Activated naive CD8-positive, alpha-beta T cell treated with anti-CD3 and anti-CD28 coated beads for 36 hours (primary cell): ENCODE measurements at regions not wholly inside any gene's neighbourhood (a gene's known extent, or its start where the extent isn't known, plus 50 kb on each side); places are given as distances from the start of the nearest gene placed in this dataset.

Experiments
- DNase-seq: peaks from one replicate; pipeline ENCODE4 v3.0.0; 2021
- H3K27ac Mint-ChIP-seq: one replicate; pipeline ENCODE4 v1.8.0; 2022; ENCODE audit warnings: mild to moderate bottlenecking, moderate library complexity, mixed read lengths
- H3K27me3 Mint-ChIP-seq: one replicate; pipeline ENCODE4 v1.8.0; 2022; ENCODE audit warnings: mild to moderate bottlenecking, mixed read lengths
- H3K36me3 Mint-ChIP-seq: one replicate; pipeline ENCODE4 v1.8.0; 2021; ENCODE audit warnings: mild to moderate bottlenecking, mixed read lengths
- H3K4me1 Mint-ChIP-seq: one replicate; pipeline ENCODE4 v1.8.0; 2021; ENCODE audit warnings: mixed read lengths
- H3K4me3 Mint-ChIP-seq: one replicate; pipeline ENCODE4 v1.8.0; 2022; ENCODE audit warnings: mild to moderate bottlenecking, moderate library complexity, mixed read lengths
- H3K9me3 Mint-ChIP-seq: one replicate; pipeline ENCODE4 v1.8.0; 2022; ENCODE audit warnings: mixed read lengths

DNA sequence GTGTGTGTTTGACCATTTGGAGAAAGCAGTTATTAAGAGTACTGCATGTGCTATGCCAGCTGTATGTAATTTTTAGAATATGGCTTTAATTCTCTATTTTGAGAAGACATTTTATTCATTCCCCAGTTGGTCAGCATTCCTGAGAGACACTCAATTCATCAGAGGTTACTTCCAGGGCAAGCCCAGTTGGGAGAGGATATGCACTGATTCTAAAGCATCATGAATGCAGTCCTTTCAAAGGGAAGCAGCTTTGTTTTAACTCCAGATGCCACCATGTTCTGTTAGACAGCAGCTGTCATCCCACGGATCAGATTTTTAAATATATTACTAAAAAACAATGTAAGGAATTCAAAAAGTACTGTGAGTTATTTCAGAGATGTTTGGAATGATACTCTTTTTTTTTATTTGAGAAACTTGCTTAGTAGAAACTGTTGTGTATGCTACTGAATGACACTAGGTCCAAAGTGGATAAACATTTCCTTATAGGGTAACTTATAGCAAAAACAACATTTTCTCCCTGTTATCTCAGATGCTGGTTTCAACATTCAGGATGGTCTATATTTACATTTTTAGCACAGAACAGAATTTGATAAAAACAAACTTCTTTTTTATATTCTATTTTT is 149.5 kb upstream of the B3GALT2 start:
- H3K4me3 Mint-ChIP-seq, result no peak overlapping the region
- H3K9me3 Mint-ChIP-seq, result peaks cover 23% of the 10 kb centered on the region
- peaks cover 2% of the 10 kb centered on the region for H3K36me3 Mint-ChIP-seq
- no peaks in the 10 kb centered on the region for H3K27me3 Mint-ChIP-seq
- peaks cover 6% of the 10 kb centered on the region for H3K4me1 Mint-ChIP-seq
- H3K27ac Mint-ChIP-seq, result no peak overlapping the region
- DNase-seq, result no peak

DNA sequence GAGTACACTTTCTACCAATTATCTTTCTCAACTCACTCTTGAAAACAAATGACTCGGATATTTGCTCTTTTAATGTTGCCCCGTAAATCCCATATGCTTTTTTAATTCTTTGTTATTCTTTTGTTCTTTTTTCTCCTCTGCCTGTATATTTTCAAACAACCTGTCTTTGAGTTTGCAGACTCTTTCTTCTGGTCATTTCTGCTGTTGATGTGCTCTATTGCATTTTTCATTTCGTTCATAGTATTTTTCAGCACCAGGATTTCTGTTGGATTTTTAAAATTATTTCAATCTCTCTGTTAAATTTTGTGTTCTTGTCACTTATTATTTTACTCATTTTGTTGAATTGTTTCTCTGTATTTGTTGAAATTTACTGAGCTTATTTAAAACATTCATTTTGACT is 146.8 kb upstream of the B3GALT2 start:
- no peak overlapping the region for H3K4me3 Mint-ChIP-seq
- no peak overlapping the region for H3K27ac Mint-ChIP-seq
- H3K4me1 Mint-ChIP-seq, result peaks cover 3% of the 10 kb centered on the region
- peaks cover 6% of the 10 kb centered on the region for H3K36me3 Mint-ChIP-seq
- H3K9me3 Mint-ChIP-seq, result peaks cover 27% of the 10 kb centered on the region
- no peak for DNase-seq
- H3K27me3 Mint-ChIP-seq, result no peaks in the 10 kb centered on the region

DNA sequence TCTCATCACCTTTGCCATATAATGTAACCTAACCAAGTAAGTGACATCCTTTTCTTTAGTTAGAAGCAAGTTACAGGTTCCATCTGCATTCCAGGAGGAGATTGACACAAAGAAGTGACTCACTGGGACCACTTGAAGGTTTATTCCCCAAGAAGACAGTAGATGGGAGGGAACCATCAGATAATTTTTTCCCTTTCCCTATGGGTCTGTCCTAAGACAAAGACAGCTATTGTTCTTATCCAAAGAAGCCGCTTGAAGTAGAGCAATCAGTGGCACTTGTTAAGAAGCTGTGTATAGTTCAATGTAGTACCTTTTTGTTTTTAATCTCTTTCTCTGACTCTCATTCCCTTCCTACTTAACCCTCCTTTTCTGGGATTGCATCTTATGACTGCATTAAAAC is 139.9 kb upstream of the B3GALT2 start:
- Mint-ChIP-seq H3K27me3 (no peaks in the 10 kb centered on the region), H3K36me3 (peaks cover 10% of the 10 kb centered on the region), H3K27ac (no peak overlapping the region)

DNA sequence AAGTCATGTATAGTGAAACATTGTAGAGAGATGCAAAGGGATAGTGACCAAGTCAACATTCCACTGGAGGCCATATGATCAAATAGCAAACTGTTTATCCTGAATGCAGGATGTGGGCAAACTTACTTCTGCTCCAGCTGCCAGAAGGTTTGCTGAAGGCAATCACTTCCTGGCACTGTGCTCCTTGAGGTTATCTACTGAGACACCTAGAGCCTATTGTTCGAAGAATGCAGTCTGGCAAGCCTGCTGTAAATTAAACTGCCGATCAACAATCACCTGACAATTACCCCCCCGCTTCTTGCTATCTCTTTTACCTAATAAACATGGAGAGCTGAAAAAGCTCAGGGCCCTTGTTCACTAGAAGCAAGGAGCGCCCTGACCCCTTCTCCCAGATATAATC is 139.4 kb upstream of the B3GALT2 start:
- Mint-ChIP-seq H3K4me1 (no peaks in the 10 kb centered on the region), H3K9me3 (peaks cover 17% of the 10 kb centered on the region), H3K4me3 (no peak overlapping the region), H3K27ac (no peak overlapping the region), H3K27me3 (no peaks in the 10 kb centered on the region), H3K36me3 (peaks cover 10% of the 10 kb centered on the region)
- no peak for DNase-seq

More for the DNA sequence above, 139.9 kb upstream of the B3GALT2 start:
- no peak overlapping the region for H3K4me3 Mint-ChIP-seq
- H3K9me3 Mint-ChIP-seq, result peaks cover 17% of the 10 kb centered on the region
- H3K4me1 Mint-ChIP-seq, result no peaks in the 10 kb centered on the region
- DNase-seq, result no peak

DNA sequence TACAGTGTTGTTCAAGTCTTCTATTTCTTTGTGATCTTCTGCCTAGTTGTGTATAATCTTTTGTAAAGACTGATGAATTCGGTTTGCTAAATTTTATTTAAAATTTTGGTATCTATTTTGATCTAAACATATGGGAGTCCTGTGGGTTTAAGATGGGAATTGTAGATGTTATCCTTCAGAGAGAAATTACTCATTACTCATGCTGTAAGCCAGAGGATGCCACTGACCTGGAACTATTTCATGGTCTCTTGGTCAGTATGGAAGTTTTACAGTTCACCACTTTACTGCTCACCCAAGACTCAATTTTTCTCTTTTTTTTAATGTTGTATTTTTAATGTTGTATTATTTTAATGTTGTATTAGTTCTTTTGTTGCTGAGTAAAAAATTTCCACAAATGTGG is 138.6 kb upstream of the B3GALT2 start:
- no peaks in the 10 kb centered on the region for H3K27me3 Mint-ChIP-seq
- H3K4me3 Mint-ChIP-seq, result no peak overlapping the region
- peaks cover 10% of the 10 kb centered on the region for H3K36me3 Mint-ChIP-seq
- no peak overlapping the region for H3K27ac Mint-ChIP-seq
- peaks cover 17% of the 10 kb centered on the region for H3K9me3 Mint-ChIP-seq
- no peaks in the 10 kb centered on the region for H3K4me1 Mint-ChIP-seq
- no peak for DNase-seq

DNA sequence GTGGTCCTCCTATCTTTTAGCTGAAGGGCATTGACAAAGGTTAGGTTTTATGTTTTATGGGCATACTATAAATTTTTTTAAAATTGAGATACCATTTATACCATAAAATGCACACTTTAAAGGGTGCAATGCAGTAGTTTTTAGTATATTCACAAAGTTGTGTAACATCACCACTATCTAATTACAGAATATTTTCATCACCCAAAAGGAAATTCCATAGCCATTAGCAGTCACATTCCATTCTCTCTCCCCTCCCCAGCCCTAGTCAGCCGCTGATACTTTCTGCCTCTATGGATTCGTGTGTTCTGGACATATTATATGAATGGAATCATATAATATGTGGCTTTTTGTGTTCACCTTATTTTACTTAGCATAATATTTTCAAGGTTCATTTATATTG is 135.8 kb upstream of the B3GALT2 start:
- Mint-ChIP-seq H3K4me1 (no peaks in the 10 kb centered on the region), H3K27me3 (no peaks in the 10 kb centered on the region), H3K36me3 (peaks cover 5% of the 10 kb centered on the region), H3K9me3 (peaks cover 20% of the 10 kb centered on the region), H3K27ac (no peak overlapping the region), H3K4me3 (no peak overlapping the region)
- no peak for DNase-seq

DNA sequence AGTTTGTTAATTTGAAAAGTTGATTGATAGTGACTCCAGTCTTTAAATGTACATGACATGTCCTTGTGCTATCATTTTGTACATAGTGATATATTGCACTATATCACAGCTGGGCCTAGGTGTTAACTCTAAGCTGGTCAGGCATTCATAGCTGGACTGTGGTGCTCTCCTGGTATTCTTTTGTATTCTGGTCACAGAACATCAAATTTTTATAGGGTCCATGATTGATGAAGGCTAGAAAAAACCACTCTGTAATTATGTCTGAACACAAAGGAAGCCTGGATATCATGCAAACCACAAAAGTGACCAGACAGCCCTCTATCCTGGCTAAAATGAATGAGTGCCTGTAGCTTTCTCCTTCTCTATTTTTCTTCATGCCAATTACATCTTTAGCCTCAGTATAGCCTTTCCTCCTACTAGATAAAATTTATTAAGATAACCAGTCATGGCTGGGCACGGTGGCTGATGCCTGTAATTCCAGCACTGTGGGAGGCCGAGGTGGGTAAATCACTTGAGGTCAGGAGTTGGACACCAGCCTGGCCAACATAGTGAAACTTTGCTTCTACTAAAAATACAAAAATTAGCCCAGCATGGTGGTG is 134.9 kb upstream of the B3GALT2 start:
- Mint-ChIP-seq H3K27me3 (no peaks in the 10 kb centered on the region), H3K4me3 (no peak overlapping the region), H3K9me3 (peaks cover 20% of the 10 kb centered on the region), H3K4me1 (no peaks in the 10 kb centered on the region), H3K36me3 (peaks cover 5% of the 10 kb centered on the region), H3K27ac (no peak overlapping the region)
- DNase-seq, result no peak

DNA sequence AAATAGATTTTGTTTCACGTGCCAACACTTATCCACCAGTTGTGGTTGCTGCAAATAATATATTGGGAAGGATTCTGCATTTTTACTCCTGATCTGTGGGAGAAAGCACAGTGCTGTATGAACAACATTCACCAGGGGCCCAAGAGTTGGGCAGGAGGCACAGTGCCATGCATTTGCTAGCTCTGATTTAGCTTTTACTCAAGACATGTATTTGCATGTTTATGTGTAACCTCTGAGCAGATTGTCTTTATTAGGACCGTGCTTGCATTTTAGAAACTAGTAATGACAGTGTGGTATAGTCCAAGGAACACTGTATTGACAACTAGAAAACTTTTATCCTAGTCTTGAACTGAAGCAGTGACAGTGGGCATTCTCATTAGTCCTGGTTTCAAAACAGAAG is 133.9 kb upstream of the B3GALT2 start:
- DNase-seq, result no peak
- Mint-ChIP-seq H3K36me3 (no peaks in the 10 kb centered on the region), H3K4me3 (no peak overlapping the region), H3K27me3 (no peaks in the 10 kb centered on the region), H3K4me1 (no peaks in the 10 kb centered on the region), H3K9me3 (peaks cover 18% of the 10 kb centered on the region), H3K27ac (no peak overlapping the region)

DNA sequence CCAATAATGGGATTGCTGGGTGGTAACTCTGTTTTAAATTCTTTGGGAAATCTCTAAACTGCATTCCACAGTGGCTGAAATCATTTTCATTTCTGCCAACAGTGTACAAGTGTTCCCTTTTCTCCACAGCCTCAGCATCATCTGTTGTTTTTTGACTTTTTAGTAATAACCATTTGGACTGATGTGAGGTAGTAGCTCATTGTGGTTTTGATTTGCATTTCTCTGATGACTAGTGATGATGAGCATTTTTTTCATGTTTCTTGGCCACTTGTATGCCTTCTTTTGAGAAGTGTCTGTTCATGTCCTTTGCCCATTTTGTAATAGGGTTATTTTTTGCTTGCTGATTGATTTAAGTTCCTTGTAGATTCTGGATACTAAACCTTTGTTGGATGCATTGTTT is 131.9 kb upstream of the B3GALT2 start:
- H3K4me3 Mint-ChIP-seq, result no peak overlapping the region
- no peak for DNase-seq

DNA sequence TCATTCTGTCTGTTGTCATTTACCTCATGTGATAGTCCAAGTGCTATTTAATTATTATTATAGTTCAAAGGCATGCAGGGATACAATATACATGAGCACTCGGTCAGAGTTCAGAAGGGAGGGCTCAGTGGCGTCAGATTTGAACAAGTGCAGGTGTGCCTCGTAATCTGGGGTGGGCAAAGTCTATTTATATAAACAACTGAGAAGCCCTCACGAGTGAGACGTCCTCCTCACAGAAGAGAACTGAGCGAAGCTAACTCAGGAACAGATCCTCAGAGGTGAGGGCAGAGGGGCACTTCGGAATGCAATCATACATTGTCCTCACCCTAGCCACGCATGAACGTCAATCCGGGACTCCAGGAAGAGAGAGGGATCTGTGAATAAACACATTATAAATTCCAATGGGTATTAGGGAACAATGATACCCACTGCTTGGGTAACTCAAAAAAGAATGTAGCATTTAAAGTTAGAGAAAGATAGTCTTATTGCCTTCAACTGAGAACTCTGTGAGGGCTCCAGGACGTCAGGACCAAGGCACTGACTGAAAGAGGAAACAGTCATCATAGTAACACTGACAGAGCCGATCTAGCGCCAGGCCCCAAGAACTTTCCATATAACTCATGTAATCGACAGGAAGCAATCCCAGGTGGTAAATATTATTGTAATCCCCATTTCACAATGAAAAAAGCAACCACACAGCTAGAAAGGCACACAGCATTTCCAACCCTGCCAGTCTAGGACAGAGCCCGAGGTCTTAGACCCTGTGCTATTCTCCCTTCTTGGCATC is 127.1 kb upstream of the B3GALT2 start:
- Mint-ChIP-seq H3K27ac (no peak overlapping the region), H3K4me3 (no peak overlapping the region), H3K27me3 (no peaks in the 10 kb centered on the region), H3K9me3 (peaks cover 2% of the 10 kb centered on the region), H3K4me1 (peaks cover 10% of the 10 kb centered on the region), H3K36me3 (no peaks in the 10 kb centered on the region)
- no peak for DNase-seq

More for the DNA sequence above, 131.9 kb upstream of the B3GALT2 start:
- Mint-ChIP-seq H3K27ac (no peak overlapping the region), H3K36me3 (no peaks in the 10 kb centered on the region), H3K27me3 (no peaks in the 10 kb centered on the region), H3K4me1 (no peaks in the 10 kb centered on the region), H3K9me3 (peaks cover 12% of the 10 kb centered on the region)

DNA sequence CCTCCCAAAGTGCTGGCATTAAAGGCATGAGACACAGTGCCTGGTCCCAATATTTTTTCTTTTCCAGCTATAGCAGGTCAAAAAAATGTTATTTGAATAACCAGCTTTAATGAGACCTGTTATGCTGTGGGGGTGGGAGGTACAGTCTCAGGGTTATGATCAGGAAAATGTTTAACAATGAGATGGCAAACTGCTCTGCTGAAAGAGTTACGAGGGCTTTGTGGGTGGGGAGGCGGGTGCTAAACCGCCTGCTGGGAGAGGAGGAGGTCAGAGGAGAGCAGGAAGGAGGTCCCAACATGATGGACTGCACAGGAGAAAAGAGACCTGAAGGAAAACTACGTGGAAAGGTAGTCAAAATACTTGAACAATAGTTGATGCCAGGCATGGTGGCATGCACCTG is 126.0 kb upstream of the B3GALT2 start:
- DNase-seq, result no peak
- Mint-ChIP-seq H3K9me3 (no peaks in the 10 kb centered on the region), H3K4me1 (peaks cover 10% of the 10 kb centered on the region), H3K27me3 (no peaks in the 10 kb centered on the region), H3K4me3 (no peak overlapping the region), H3K27ac (no peak overlapping the region), H3K36me3 (no peaks in the 10 kb centered on the region)

DNA sequence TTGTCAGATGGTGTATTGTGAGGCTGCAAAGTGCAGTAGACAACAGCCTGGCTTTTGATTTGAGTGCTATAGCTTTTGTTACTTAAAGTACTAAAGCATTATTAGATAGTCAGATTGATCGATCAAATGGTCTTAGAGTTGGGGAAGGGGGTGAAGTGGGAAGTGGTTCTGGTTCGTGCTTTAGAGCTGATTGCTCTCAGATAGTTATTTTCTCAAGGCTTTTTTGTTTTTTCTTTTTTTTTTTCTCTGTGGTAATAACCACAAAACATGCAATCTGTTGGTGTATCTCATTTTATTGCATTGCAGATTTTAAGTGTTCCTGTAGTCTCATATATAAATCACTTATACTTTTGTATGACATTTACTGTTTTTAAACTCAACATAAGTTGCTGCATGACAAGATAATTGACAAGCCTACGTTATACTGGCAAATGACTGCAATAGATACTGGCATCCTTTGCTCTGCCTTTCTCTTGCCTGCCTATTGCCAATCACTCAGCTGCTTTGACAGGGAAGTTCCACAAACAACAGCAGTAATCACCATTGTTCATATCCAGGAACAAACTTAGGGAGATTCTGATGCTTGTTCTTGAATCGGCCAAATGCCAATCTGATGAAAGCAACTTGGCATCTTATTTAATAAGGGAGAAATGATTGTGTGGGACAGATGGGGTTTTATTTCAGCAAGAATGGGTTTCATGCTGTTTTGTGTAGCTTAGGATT is 125.0 kb upstream of the B3GALT2 start:
- H3K9me3 Mint-ChIP-seq, result no peaks in the 10 kb centered on the region
- H3K4me3 Mint-ChIP-seq, result no peak overlapping the region
- H3K27ac Mint-ChIP-seq, result no peak overlapping the region
- H3K4me1 Mint-ChIP-seq, result peaks cover 10% of the 10 kb centered on the region
- no peaks in the 10 kb centered on the region for H3K27me3 Mint-ChIP-seq
- no peak for DNase-seq
- H3K36me3 Mint-ChIP-seq, result no peaks in the 10 kb centered on the region

DNA sequence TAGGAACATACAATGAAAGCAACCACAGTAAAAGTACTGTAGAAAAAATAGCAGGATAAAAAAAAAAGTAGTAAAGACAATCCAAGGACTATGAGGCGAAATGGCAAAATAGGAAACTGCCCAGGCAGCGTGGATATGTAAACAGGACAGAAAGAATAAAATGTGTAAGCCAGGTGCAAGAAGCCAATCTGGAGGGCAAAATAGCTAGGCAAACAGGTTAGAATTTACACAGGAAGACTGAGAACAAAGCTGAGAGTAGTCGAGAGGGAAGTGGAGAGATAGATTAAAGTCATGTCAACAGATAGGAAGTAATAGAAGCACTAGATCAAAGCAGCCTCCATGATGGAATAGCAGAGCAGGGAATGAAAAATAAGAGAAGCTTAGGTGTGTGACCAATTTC is 124.2 kb upstream of the B3GALT2 start:
- H3K4me1 Mint-ChIP-seq, result peaks cover 10% of the 10 kb centered on the region
- H3K4me3 Mint-ChIP-seq, result no peak overlapping the region
- no peaks in the 10 kb centered on the region for H3K27me3 Mint-ChIP-seq
- no peak overlapping the region for H3K27ac Mint-ChIP-seq
- no peak for DNase-seq
- no peaks in the 10 kb centered on the region for H3K9me3 Mint-ChIP-seq
- H3K36me3 Mint-ChIP-seq, result no peaks in the 10 kb centered on the region

DNA sequence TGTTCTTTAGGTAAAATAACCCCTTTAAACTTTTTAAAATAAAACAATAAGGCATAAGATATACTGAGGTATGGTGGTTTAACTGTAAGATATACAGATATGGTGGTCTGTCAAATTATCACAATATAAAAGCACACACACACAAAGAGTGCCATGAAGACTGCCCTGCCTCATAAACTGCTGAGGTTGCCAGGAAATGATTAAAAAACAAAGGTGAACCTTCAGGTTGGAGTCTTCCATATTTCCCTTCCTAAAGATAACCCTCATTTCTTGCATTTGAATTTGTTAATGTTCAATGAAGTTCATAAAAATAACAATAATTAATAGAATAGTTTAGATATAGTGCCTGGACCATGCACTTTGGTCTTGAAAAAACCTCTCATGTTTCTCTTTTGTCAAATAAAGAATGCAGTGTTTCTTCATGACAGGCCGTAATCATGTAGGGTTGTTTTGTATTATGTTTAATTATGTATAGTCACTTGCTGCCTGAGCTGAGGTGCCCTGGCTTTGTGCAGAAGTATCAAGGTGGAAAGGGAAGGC is 123.6 kb upstream of the B3GALT2 start:
- Mint-ChIP-seq H3K36me3 (no peaks in the 10 kb centered on the region), H3K4me3 (no peak overlapping the region), H3K27me3 (no peaks in the 10 kb centered on the region), H3K27ac (no peak overlapping the region), H3K9me3 (no peaks in the 10 kb centered on the region), H3K4me1 (peaks cover 10% of the 10 kb centered on the region)
- no peak for DNase-seq

DNA sequence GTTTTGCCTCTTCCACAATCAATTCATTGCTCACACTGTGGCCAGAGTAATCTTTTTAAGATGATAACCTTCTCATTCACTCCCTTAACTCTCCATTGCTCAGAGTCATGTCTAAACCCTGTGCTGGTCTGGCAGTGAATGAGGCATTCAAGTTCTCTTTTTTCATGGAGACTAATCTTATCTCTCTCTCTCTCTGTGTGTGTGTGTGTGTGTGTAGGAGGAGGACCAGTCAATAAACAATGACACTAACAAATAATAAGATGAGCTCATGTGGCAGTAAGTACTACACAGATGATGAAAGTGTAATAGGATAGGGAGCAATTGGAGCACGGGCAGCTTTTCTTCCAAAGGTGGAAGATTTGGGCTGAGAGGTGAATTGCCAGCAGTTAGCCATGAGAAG is 122.0 kb upstream of the B3GALT2 start:
- H3K36me3 Mint-ChIP-seq, result no peaks in the 10 kb centered on the region
- H3K9me3 Mint-ChIP-seq, result no peaks in the 10 kb centered on the region
- DNase-seq, result no peak
- peaks cover 10% of the 10 kb centered on the region for H3K4me1 Mint-ChIP-seq
- H3K27me3 Mint-ChIP-seq, result no peaks in the 10 kb centered on the region
- H3K27ac Mint-ChIP-seq, result no peak overlapping the region
- no peak overlapping the region for H3K4me3 Mint-ChIP-seq
